COLO668 (cell line): ENCODE measurements at regions not wholly inside any gene's neighbourhood (a gene's known extent, or its start where the extent isn't known, plus 50 kb on each side); places are given as distances from the start of the nearest gene placed in this dataset.
"Not testable (repeated sequence)": the region's sequence is repeated elsewhere in the genome, so short reads cannot be mapped to it uniquely, and the experiment has no call there.

Source experiments
- DNase-seq: peaks from one replicate; lab custom pipeline; 2025; ENCODE audit not compliant: unreplicated experiment; lab: John Stamatoyannopoulos, UW

GRCh38 chr4:53959343-53960120, 104.9 kb downstream of the CHIC2 start:
- no peak for DNase-seq

- DNase-seq = no peak
Observed at GRCh38 chr4:53956454-53956853, 108.0 kb downstream of the CHIC2 start.

- DNase-seq = no peak
Observed at GRCh38 chr4:53956053-53956452, 108.4 kb downstream of the CHIC2 start.

GRCh38 chr4:53951414-53951813, 113.0 kb downstream of the CHIC2 start:
- DNase-seq = no peak

- DNase-seq = no peak
Observed at GRCh38 chr4:53943345-53944085, 120.9 kb downstream of the CHIC2 start.

- DNase-seq = no peak
Observed at GRCh38 chr4:53942712-53943111, 121.7 kb downstream of the CHIC2 start.

- no peak for DNase-seq
Observed at GRCh38 chr4:53941331-53941730, 123.1 kb downstream of the CHIC2 start.

- DNase-seq = not testable (repeated sequence)
Observed at GRCh38 chr4:53939892-53940291, 124.5 kb downstream of the CHIC2 start.

GRCh38 chr4:53937918-53938317, 126.5 kb downstream of the CHIC2 start:
- DNase-seq = no peak

GRCh38 chr4:53937327-53937726, 127.1 kb downstream of the CHIC2 start:
- no peak for DNase-seq

- DNase-seq = no peak
Observed at GRCh38 chr4:53935780-53936179, 128.6 kb downstream of the CHIC2 start.

- DNase-seq = no peak
Observed at GRCh38 chr4:53932796-53933610, 131.4 kb downstream of the CHIC2 start.

GRCh38 chr4:53931461-53931961, 132.9 kb downstream of the CHIC2 start:
- no peak for DNase-seq

GRCh38 chr4:53929955-53930798, 134.2 kb downstream of the CHIC2 start:
- DNase-seq = peak; percentile 41

- DNase-seq = no peak
Observed at GRCh38 chr4:53929311-53929710, 135.1 kb downstream of the CHIC2 start.

- no peak for DNase-seq
Observed at GRCh38 chr4:53928825-53929224, 135.6 kb downstream of the CHIC2 start.

- no peak for DNase-seq
Observed at GRCh38 chr4:53925050-53925605, 139.3 kb downstream of the CHIC2 start.

- DNase-seq = no peak
Observed at GRCh38 chr4:53924333-53925049, 139.9 kb downstream of the CHIC2 start.

GRCh38 chr4:53923921-53924320, 140.5 kb downstream of the CHIC2 start:
- no peak for DNase-seq

- DNase-seq = no peak
Observed at GRCh38 chr4:53921856-53922255, 142.5 kb downstream of the CHIC2 start.
